ENCODE measurements at regions not wholly inside any gene's neighbourhood (a gene's known extent, or its start where the extent isn't known, plus 50 kb on each side); places are given as distances from the start of the nearest gene placed in this dataset.

DNA sequence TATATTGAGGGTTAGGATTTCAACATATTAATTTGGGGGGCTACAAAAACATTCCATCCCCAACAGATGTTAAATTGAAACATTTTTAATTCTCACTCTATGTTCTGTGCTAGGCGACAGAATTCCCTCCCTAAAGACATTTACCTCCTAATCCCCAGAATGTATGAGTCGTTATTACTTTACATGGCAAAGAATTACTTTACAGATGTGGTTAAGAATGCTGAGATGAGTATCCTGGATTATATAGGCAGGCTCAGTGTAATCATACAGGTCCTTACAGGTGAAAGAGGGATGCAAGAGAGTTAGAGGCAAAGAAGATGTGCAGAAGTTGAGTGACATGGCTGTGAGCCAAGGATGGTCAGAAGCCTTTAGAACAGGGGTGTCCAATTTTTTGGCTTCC, 974.1 kb upstream of the ACVR2A start:
- intact Hi-C loops (cut with micrococcal nuclease), result no loop called here

DNA sequence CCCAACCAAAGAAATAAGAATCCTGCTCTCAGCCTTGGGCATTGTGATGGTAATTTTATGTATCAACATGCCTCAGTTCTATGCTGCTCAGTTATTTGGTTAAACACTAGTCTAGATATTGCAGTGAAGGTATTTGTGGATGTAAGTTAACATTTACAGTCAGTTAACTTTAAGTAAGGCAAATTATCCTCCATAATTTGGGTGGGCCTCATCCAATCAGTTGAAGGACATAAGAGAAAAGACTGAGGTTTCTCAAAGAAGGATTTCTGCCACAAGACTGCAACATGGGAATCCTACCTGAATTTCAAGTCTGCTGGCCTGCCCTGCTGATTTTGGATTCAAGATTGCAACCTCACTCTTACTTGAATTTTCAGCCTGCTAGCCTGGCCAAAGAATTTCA, 975.5 kb upstream of the ACVR2A start:
- POLR2A ChIA-PET, result no interaction called here
- no peaks in the 10 kb centered on the region for H3K27me3 Mint-ChIP-seq (ENCODE audit: insufficient read depth, unreplicated experiment)
- no peak for DNase-seq (ENCODE audit: unreplicated experiment)
- TF ChIP-seq CTCF (IDR thresholded peaks at IDR 0.05; ENCODE audit: unreplicated experiment), result no peak
- H3K4me3 Mint-ChIP-seq (ENCODE audit: unreplicated experiment), result no peak overlapping the region
- no peaks in the 10 kb centered on the region for H3K36me3 Mint-ChIP-seq (ENCODE audit: insufficient read depth, unreplicated experiment)
- intact Hi-C loops (cut with micrococcal nuclease), result no loop called here
- H3K27ac Mint-ChIP-seq (ENCODE audit: low read depth, unreplicated experiment), result no peak overlapping the region
- CTCF ChIA-PET, result no interaction called here
- H3K9me3 Mint-ChIP-seq (ENCODE audit: unreplicated experiment), result no peaks in the 10 kb centered on the region
- no TSS peak for BruUV-seq (replicated peaks)
- H3K4me1 Mint-ChIP-seq (ENCODE audit: insufficient read depth, unreplicated experiment), result peaks cover 10% of the 10 kb centered on the region

More for the DNA sequence above, 974.1 kb upstream of the ACVR2A start:
- Mint-ChIP-seq H3K27me3 (ENCODE audit: insufficient read depth, unreplicated experiment) (no peaks in the 10 kb centered on the region), H3K4me1 (ENCODE audit: insufficient read depth, unreplicated experiment) (peaks cover 13% of the 10 kb centered on the region), H3K9me3 (ENCODE audit: unreplicated experiment) (no peaks in the 10 kb centered on the region), H3K27ac (ENCODE audit: low read depth, unreplicated experiment) (no peak overlapping the region), H3K4me3 (ENCODE audit: unreplicated experiment) (no peak overlapping the region), H3K36me3 (ENCODE audit: insufficient read depth, unreplicated experiment) (no peaks in the 10 kb centered on the region)
- POLR2A ChIA-PET, result no interaction called here
- no TSS peak for BruUV-seq (replicated peaks)
- TF ChIP-seq CTCF (IDR thresholded peaks at IDR 0.05; ENCODE audit: unreplicated experiment), result no peak
- no peak for DNase-seq (ENCODE audit: unreplicated experiment)
- CTCF ChIA-PET, result interaction anchor here (0.8 to 1.4 kb wide), 2 partner anchors 9 to 15 kb away, joined by 3 to 5 read pairs; no protein-coding TSS in a partner anchor

DNA sequence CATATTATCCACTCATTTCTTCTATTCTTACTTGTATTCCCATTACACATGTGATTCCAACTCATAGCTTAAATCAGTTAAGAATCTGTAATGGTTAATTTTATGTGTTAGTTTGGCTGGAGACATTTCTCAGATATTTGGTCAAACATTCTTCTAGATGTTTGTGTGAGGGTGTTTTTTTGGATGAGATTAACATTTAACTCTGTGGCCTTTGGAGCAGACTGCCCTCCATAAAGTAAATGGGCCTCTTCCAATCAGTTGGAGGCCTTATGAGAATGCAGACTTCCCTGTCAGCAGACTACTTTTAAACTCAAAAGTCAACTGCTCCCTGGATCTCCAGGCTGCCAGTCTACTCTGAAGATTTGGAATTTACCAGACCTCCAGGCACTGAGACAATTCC, 976.8 kb upstream of the ACVR2A start:
- intact Hi-C loops (cut with micrococcal nuclease), result no loop called here
- no peak for DNase-seq (ENCODE audit: unreplicated experiment)
- ChIA-PET POLR2A (no interaction called here), CTCF (interaction anchor here (0.7 kb wide), 1 partner anchor 10 kb away, joined by 3 read pairs; no protein-coding TSS in a partner anchor)
- Mint-ChIP-seq H3K4me1 (ENCODE audit: insufficient read depth, unreplicated experiment) (no peaks in the 10 kb centered on the region), H3K27ac (ENCODE audit: low read depth, unreplicated experiment) (no peak overlapping the region), H3K36me3 (ENCODE audit: insufficient read depth, unreplicated experiment) (no peaks in the 10 kb centered on the region), H3K9me3 (ENCODE audit: unreplicated experiment) (no peaks in the 10 kb centered on the region), H3K27me3 (ENCODE audit: insufficient read depth, unreplicated experiment) (no peaks in the 10 kb centered on the region), H3K4me3 (ENCODE audit: unreplicated experiment) (no peak overlapping the region)
- no peak for TF ChIP-seq CTCF (IDR thresholded peaks at IDR 0.05; ENCODE audit: unreplicated experiment)
- BruUV-seq (replicated peaks), result no TSS peak

GRCh38 chr2:146867477-146867986, 977.3 kb upstream of the ACVR2A start:
- no peak for DNase-seq (ENCODE audit: unreplicated experiment)
- CTCF ChIA-PET, result interaction anchor here (0.7 kb wide), 1 partner anchor 10 kb away, joined by 3 read pairs; no protein-coding TSS in a partner anchor
- no peaks in the 10 kb centered on the region for H3K27me3 Mint-ChIP-seq (ENCODE audit: insufficient read depth, unreplicated experiment)

More at GRCh38 chr2:146867477-146867986, 977.3 kb upstream of the ACVR2A start:
- intact Hi-C loops (cut with micrococcal nuclease), result no loop called here
- BruUV-seq (replicated peaks), result no TSS peak
- TF ChIP-seq CTCF (IDR thresholded peaks at IDR 0.05; ENCODE audit: unreplicated experiment), result no peak
- POLR2A ChIA-PET, result no interaction called here
- Mint-ChIP-seq H3K4me1 (ENCODE audit: insufficient read depth, unreplicated experiment) (no peaks in the 10 kb centered on the region), H3K4me3 (ENCODE audit: unreplicated experiment) (no peak overlapping the region), H3K36me3 (ENCODE audit: insufficient read depth, unreplicated experiment) (no peaks in the 10 kb centered on the region), H3K27ac (ENCODE audit: low read depth, unreplicated experiment) (no peak overlapping the region), H3K9me3 (ENCODE audit: unreplicated experiment) (no peaks in the 10 kb centered on the region)

Measured in MCF 10A (cell line).